Testis (tissue), 2 donors: ENCODE measurements at regions not wholly inside any gene's neighbourhood (a gene's known extent, or its start where the extent isn't known, plus 50 kb on each side); places are given as distances from the start of the nearest gene placed in this dataset.

Source experiments
- POLR2A ChIP-seq: fragments of 450-650 bp; IDR thresholded peaks from one replicate; pipeline ENCODE4 v1.6.1; 2017; ENCODE audit warnings: antibody characterized with exemption, mild to moderate bottlenecking, moderate library complexity
- TF ChIP-seq, protein P1 (sequence below), 3 experiments: fragments of 450-650 bp in 2 of 3; fragments of 200-600 bp in 1 of 3; sonication (generic) in 1 of 3; IDR thresholded peaks; one replicate each; pipeline ENCODE4 v1.5.1; 2016 to 2019; ENCODE audit warnings: antibody characterized with exemption in 3 of 3, mild to moderate bottlenecking in 2 of 3, moderate library complexity in 1 of 3

DNA sequence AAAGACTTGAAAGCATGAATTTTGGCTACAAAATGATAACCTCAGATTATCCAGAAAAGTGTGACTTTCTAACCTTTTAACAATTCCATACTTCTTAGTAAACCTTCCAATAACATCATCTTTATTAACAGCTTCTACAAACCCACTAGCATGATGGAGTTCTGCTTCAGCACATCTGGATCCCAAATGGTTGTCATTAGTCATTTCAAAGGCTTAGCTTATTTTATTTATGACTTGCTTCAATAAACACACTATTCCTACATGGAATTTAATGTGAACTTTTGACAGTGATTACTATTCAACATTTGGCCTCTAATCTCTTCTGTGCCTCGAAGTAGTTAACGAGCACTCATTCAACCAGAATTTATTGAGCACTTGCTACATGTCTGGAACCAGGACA, 808.3 kb downstream of the TSN start:
- TF ChIP-seq, protein P1, sequence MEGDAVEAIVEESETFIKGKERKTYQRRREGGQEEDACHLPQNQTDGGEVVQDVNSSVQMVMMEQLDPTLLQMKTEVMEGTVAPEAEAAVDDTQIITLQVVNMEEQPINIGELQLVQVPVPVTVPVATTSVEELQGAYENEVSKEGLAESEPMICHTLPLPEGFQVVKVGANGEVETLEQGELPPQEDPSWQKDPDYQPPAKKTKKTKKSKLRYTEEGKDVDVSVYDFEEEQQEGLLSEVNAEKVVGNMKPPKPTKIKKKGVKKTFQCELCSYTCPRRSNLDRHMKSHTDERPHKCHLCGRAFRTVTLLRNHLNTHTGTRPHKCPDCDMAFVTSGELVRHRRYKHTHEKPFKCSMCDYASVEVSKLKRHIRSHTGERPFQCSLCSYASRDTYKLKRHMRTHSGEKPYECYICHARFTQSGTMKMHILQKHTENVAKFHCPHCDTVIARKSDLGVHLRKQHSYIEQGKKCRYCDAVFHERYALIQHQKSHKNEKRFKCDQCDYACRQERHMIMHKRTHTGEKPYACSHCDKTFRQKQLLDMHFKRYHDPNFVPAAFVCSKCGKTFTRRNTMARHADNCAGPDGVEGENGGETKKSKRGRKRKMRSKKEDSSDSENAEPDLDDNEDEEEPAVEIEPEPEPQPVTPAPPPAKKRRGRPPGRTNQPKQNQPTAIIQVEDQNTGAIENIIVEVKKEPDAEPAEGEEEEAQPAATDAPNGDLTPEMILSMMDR (IDR thresholded peaks at IDR 0.05): no peak
- TF ChIP-seq POLR2A: no peak
